NCI-H2196 treated with DMSO at 0.1 percent for 48 hours (cell line): ENCODE measurements at regions not wholly inside any gene's neighbourhood (a gene's known extent, or its start where the extent isn't known, plus 50 kb on each side); places are given as distances from the start of the nearest gene placed in this dataset.

Experiments used
- DNase-seq: peaks from one replicate; lab custom pipeline; 2025; ENCODE audit not compliant: unreplicated experiment; lab: John Stamatoyannopoulos, UW

- no peak for DNase-seq
Measured at GRCh38 chr7:33661430-33662160, 243.7 kb upstream of the BMPER start.

- DNase-seq = no peak
Measured at GRCh38 chr7:33666531-33666930, 238.8 kb upstream of the BMPER start.

- DNase-seq = no peak
Measured at GRCh38 chr7:33667196-33667595, 238.1 kb upstream of the BMPER start.

- DNase-seq = peak; percentile 13
Measured at GRCh38 chr7:33669251-33669670, 236.1 kb upstream of the BMPER start.

GRCh38 chr7:33671531-33672262 lies 233.6 kb upstream of the BMPER start:
- DNase-seq = no peak

- no peak for DNase-seq
Measured at GRCh38 chr7:33673029-33673700, 232.2 kb upstream of the BMPER start.

GRCh38 chr7:33674804-33675411 lies 230.4 kb upstream of the BMPER start:
- no peak for DNase-seq

GRCh38 chr7:33677556-33677955 lies 227.8 kb upstream of the BMPER start:
- no peak for DNase-seq

- no peak for DNase-seq
Measured at GRCh38 chr7:33678569-33679335, 226.6 kb upstream of the BMPER start.

GRCh38 chr7:33680682-33681081 lies 224.7 kb upstream of the BMPER start:
- DNase-seq = no peak

GRCh38 chr7:33685503-33685902 lies 219.8 kb upstream of the BMPER start:
- DNase-seq = no peak

- DNase-seq = no peak
Measured at GRCh38 chr7:33685981-33686683, 219.2 kb upstream of the BMPER start.

GRCh38 chr7:33687625-33688024 lies 217.7 kb upstream of the BMPER start:
- no peak for DNase-seq

- no peak for DNase-seq
Measured at GRCh38 chr7:33691180-33691579, 214.2 kb upstream of the BMPER start.

- DNase-seq = no peak
Measured at GRCh38 chr7:33692956-33693355, 212.4 kb upstream of the BMPER start.

GRCh38 chr7:33694006-33694405 lies 211.3 kb upstream of the BMPER start:
- DNase-seq = no peak

- no peak for DNase-seq
Measured at GRCh38 chr7:33697616-33698015, 207.7 kb upstream of the BMPER start.

GRCh38 chr7:33698041-33698440 lies 207.3 kb upstream of the BMPER start:
- DNase-seq = no peak

- no peak for DNase-seq
Measured at GRCh38 chr7:33698692-33699128, 206.6 kb upstream of the BMPER start.
